ENCODE measurements at regions not wholly inside any gene's neighbourhood (a gene's known extent, or its start where the extent isn't known, plus 50 kb on each side); places are given as distances from the start of the nearest gene placed in this dataset.

GRCh38 chr21:39109596-39110210 is 73.5 kb downstream of the PSMG1 start (continued):
- no peak for TF ChIP-seq ZBTB33 (IDR thresholded peaks at IDR 0.05)
- TF ChIP-seq HNF4A (conservative IDR thresholded peaks at IDR 0.05), result no peak
- no peak for TF ChIP-seq CTCF (IDR thresholded peaks at IDR 0.05; ENCODE audit: low read depth, low read length, missing input control)
- TF ChIP-seq YY1 (IDR thresholded peaks at IDR 0.05), result no peak
- TF ChIP-seq FOXA2 (IDR thresholded peaks at IDR 0.05), result no peak

- Histone ChIP-seq H3K27ac (ENCODE audit: low read depth in 1 of 2, low read length in 2 of 2) (no peak overlapping the region), H3K9me3 (ENCODE audit: control insufficient read depth in 4 of 4, low read length in 3 of 4) (no peaks in the 10 kb centered on the region), H3K36me3 (ENCODE audit: control insufficient read depth in 4 of 4, insufficient read depth in 3 of 4, low read depth in 1 of 4, low read length in 3 of 4) (no peaks in the 10 kb centered on the region), H3K4me1 (ENCODE audit: control insufficient read depth in 4 of 4, insufficient read depth in 4 of 4, low read length in 3 of 4) (no peaks in the 10 kb centered on the region), H3K9ac (ENCODE audit: low read depth in 1 of 2, low read length in 2 of 2) (no peak overlapping the region), H3K4me3 (ENCODE audit: low read depth in 1 of 3, low read length in 3 of 3) (no peak overlapping the region), H3K27me3 (ENCODE audit: control insufficient read depth in 4 of 4, insufficient read depth in 4 of 4, low read length in 3 of 4) (no peaks in the 10 kb centered on the region)
- WGBS, result 95% methylated on average over 6 of the region's 6 CpGs
- TF ChIP-seq RAD21 (IDR thresholded peaks at IDR 0.05) (no peak), NR2F2 (IDR thresholded peaks at IDR 0.05) (no peak), RXRA (IDR thresholded peaks at IDR 0.05) (no peak), MAX (IDR thresholded peaks at IDR 0.05) (no peak), SP1 (IDR thresholded peaks at IDR 0.05) (no peak), ZBTB33 (IDR thresholded peaks at IDR 0.05) (no peak), FOXA1 (IDR thresholded peaks at IDR 0.05) (no peak), CTCF (IDR thresholded peaks at IDR 0.05; ENCODE audit: low read depth, low read length, missing input control) (no peak), HNF4G (IDR thresholded peaks at IDR 0.05) (no peak), ATF3 (IDR thresholded peaks at IDR 0.05) (no peak), YY1 (IDR thresholded peaks at IDR 0.05) (no peak), JUND (IDR thresholded peaks at IDR 0.05) (no peak), EGR1 (IDR thresholded peaks at IDR 0.05; ENCODE audit: low read depth in 2 of 2) (no peak), TAF1 (conservative IDR thresholded peaks at IDR 0.05) (no peak), HNF4A (conservative IDR thresholded peaks at IDR 0.05) (no peak), GABPA (IDR thresholded peaks at IDR 0.05 in 1 of 2, conservative IDR thresholded peaks at IDR 0.05 in 1 of 2) (no peak), REST (IDR thresholded peaks at IDR 0.05) (no peak)
- no peak for DNase-seq (ENCODE audit: low spot score)
These were observed 74.1 kb downstream of the PSMG1 start for GRCh38 chr21:39109163-39109530.
